RWPE1 (cell line): ENCODE measurements at regions not wholly inside any gene's neighbourhood (a gene's known extent, or its start where the extent isn't known, plus 50 kb on each side); places are given as distances from the start of the nearest gene placed in this dataset.

Experiments
- CTCF ChIA-PET: fragments of 350-600 bp; sonication (Branson Sonifier 250); formaldehyde crosslinking; extraction: SDS; loops from one replicate; lab custom pipeline; 2021; lab: Yijun Ruan, JAX
- POLR2A ChIA-PET: fragments of 400-600 bp; formaldehyde crosslinking; extraction: SDS; loops from one replicate; lab custom pipeline; 2020; ENCODE audit warnings: antibody characterized with exemption; ENCODE audit not compliant: low non-redundant PET; lab: Yijun Ruan, JAX
- DNase-seq: peaks from one replicate; pipeline ENCODE4 v3.0.0; 2012; ENCODE audit warnings: low spot score
- H3K27ac ChIP-seq: fragments of 450-650 bp; 2 replicates; pipeline ENCODE4 v1.5.1; 2017
- CTCF ChIP-seq: fragments of 450-650 bp; conservative IDR thresholded peaks from 2 replicates; pipeline ENCODE4 v1.5.1; 2017; ENCODE audit warnings: low read depth, mild to moderate bottlenecking

GRCh38 chr9:84604223-84604622 lies 65.3 kb upstream of the NTRK2 start:
- DNase-seq, result no peak
- ChIA-PET POLR2A (interaction anchor here (0.7 kb wide), 1 partner anchor 216 kb away, joined by 3 read pairs; no protein-coding TSS in a partner anchor), CTCF (no interaction called here)
- no peak for TF ChIP-seq CTCF
- no peak overlapping the region for H3K27ac ChIP-seq

GRCh38 chr9:84609779-84610178 lies 59.8 kb upstream of the NTRK2 start:
- POLR2A ChIA-PET, result no interaction called here
- CTCF ChIA-PET, result interaction anchor here (0.6 kb wide), 1 partner anchor 530 kb away, joined by 4 read pairs; no protein-coding TSS in a partner anchor
- DNase-seq, result no peak
- no peak overlapping the region for H3K27ac ChIP-seq
- no peak for TF ChIP-seq CTCF

- H3K27ac ChIP-seq, result no peak overlapping the region
- POLR2A ChIA-PET, result no interaction called here
- TF ChIP-seq CTCF, result no peak
- CTCF ChIA-PET, result interaction anchor here (0.6 kb wide), 1 partner anchor 1158 kb away, joined by 4 read pairs; no protein-coding TSS in a partner anchor
- DNase-seq, result no peak
These were observed 56.1 kb upstream of the NTRK2 start for GRCh38 chr9:84613431-84613830.

- CTCF ChIA-PET, result no interaction called here
- DNase-seq, result no peak
- H3K27ac ChIP-seq, result no peak overlapping the region
- no peak for TF ChIP-seq CTCF
- POLR2A ChIA-PET, result no interaction called here
These were observed 54.0 kb upstream of the NTRK2 start for GRCh38 chr9:84615544-84615943.

GRCh38 chr9:84617411-84618029 lies 52.0 kb upstream of the NTRK2 start:
- POLR2A ChIA-PET, result no interaction called here
- CTCF ChIA-PET, result interaction anchor here (0.6 to 1.3 kb wide), 2 partner anchors 220 to 809 kb away, joined by 4 read pairs; no protein-coding TSS in a partner anchor
- TF ChIP-seq CTCF, result no peak
- no peak for DNase-seq
- H3K27ac ChIP-seq, result no peak overlapping the region
